ENCODE measurements at regions not wholly inside any gene's neighbourhood (a gene's known extent, or its start where the extent isn't known, plus 50 kb on each side); places are given as distances from the start of the nearest gene placed in this dataset.
A peak's percentile ranks its signal among the peaks of the same experiment; 100 is the strongest.

DNA sequence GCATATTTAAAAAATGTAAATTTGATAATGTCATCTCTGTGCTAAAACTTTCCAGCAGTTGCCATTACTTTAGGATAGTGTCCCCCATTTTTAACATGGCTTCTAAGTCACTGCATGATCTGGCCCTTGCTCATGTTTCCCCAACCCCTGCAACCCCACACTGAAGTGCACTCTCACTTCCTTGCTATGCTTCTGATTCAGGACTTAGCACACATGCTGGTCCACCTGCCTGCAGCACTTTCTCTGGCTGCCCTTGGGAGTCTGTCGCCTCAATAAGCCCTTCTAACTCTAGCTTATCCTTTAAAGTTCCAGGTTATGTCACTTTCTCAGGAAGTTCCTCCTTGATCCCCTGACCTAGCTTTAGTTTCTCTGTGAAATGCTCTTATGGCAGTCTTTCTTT lies 241.0 kb downstream of the POSTN start:
- DNase-seq (ENCODE audit: low read depth) = no peak
- H3K4me3 ChIP-seq (ENCODE audit: control insufficient read depth, low read depth, low read length) = no peak overlapping the region
- TF ChIP-seq, protein P1, sequence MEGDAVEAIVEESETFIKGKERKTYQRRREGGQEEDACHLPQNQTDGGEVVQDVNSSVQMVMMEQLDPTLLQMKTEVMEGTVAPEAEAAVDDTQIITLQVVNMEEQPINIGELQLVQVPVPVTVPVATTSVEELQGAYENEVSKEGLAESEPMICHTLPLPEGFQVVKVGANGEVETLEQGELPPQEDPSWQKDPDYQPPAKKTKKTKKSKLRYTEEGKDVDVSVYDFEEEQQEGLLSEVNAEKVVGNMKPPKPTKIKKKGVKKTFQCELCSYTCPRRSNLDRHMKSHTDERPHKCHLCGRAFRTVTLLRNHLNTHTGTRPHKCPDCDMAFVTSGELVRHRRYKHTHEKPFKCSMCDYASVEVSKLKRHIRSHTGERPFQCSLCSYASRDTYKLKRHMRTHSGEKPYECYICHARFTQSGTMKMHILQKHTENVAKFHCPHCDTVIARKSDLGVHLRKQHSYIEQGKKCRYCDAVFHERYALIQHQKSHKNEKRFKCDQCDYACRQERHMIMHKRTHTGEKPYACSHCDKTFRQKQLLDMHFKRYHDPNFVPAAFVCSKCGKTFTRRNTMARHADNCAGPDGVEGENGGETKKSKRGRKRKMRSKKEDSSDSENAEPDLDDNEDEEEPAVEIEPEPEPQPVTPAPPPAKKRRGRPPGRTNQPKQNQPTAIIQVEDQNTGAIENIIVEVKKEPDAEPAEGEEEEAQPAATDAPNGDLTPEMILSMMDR (conservative IDR thresholded peaks at IDR 0.05; ENCODE audit: control insufficient read depth, insufficient read depth, low read depth, low read length) = no peak

- DNase-seq (ENCODE audit: low read depth) = no peak
- TF ChIP-seq, protein P1 (conservative IDR thresholded peaks at IDR 0.05; ENCODE audit: control insufficient read depth, insufficient read depth, low read depth, low read length) = no peak
- no peak overlapping the region for H3K4me3 ChIP-seq (ENCODE audit: control insufficient read depth, low read depth, low read length)
These were observed 244.7 kb downstream of the POSTN start for GRCh38 chr13:37353911-37354310.

DNA sequence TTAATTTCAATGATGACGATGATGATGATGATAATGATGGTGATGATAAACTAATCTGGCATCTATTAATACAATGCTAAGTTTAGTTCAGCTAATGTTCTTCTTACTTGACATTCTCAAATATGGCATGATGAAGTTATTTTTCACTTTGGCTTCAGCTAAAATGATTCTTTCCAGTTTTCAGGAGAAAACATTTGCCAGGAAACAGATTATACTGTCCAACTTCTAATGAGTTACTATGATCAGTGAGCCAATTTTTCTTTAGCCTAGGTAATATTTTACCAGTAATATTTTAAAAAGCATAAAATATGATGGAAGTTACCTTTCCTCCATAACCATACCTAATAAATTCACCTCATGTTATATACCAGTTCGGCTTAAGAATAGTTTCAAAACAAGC lies 245.7 kb upstream of the CSNK1A1L start:
- TF ChIP-seq, protein P1 (conservative IDR thresholded peaks at IDR 0.05; ENCODE audit: control insufficient read depth, insufficient read depth, low read depth, low read length) = no peak
- DNase-seq (ENCODE audit: low read depth) = no peak
- H3K4me3 ChIP-seq (ENCODE audit: control insufficient read depth, low read depth, low read length) = no peak overlapping the region

- H3K4me3 ChIP-seq (ENCODE audit: control insufficient read depth, low read depth, low read length) = no peak overlapping the region
- DNase-seq (ENCODE audit: low read depth) = peak; percentile 54
- TF ChIP-seq, protein P1 (conservative IDR thresholded peaks at IDR 0.05; ENCODE audit: control insufficient read depth, insufficient read depth, low read depth, low read length) = no peak
These were observed 244.5 kb upstream of the CSNK1A1L start for GRCh38 chr13:37349916-37350315.

DNA sequence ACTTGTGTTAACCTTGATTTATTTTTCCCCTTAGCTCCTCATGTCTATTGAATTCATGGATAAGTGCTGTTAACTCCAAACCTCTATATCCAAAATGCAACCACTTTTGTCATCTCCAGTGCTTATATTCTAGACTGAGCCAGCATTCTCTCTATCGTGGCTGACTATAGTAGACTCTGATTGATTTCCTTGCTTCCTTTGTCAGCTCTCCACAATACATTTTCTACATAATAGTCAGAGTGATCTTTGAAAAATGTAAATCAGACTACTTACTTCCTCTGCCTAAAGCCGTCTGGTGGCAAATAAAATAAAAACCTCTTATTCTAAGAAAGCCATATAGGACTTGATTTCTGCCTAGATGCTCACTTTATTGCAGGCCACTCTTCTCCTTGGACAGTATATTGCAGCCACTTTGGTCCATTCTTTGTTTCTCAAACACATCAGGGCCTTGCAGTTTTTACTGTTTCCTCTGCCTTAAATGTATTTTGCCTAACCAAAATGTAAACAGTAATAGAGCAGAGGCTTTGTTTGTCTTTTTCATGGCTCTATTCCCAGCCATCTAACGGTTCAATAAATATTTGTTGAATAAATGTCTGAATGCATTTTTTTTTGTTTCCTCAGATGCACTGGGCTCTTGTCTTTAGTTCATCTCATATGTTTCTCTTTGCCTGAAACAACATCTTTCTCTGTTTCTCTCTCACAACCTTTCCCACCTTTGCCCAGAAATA lies 243.6 kb upstream of the CSNK1A1L start:
- TF ChIP-seq, protein P1 (conservative IDR thresholded peaks at IDR 0.05; ENCODE audit: control insufficient read depth, insufficient read depth, low read depth, low read length) = no peak
- no peak for DNase-seq (ENCODE audit: low read depth)
- no peak overlapping the region for H3K4me3 ChIP-seq (ENCODE audit: control insufficient read depth, low read depth, low read length)

DNA sequence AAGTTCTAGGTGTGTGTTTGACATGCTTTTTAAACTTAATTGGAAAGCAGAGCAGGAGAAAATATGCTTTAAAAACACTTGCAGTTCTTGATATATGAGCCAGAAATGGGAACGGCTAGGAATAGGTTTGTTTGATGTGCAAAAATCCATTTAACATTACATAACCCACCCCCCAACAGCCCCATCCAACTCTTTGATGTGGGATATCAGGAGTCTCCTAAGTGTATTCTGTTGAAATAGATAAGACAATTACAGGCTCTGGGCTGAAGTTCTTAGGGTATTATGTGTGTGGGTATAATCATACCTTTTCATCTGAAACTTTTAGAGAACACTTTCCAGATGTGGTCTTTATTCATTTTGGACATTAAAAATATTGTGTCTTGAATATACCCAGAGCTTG lies 240.4 kb upstream of the CSNK1A1L start:
- TF ChIP-seq, protein P1 (conservative IDR thresholded peaks at IDR 0.05; ENCODE audit: control insufficient read depth, insufficient read depth, low read depth, low read length) = no peak
- H3K4me3 ChIP-seq (ENCODE audit: control insufficient read depth, low read depth, low read length) = no peak overlapping the region
- no peak for DNase-seq (ENCODE audit: low read depth)

Data from fibroblast of mammary gland (primary cell).